ENCODE measurements at regions not wholly inside any gene's neighbourhood (a gene's known extent, or its start where the extent isn't known, plus 50 kb on each side); places are given as distances from the start of the nearest gene placed in this dataset.

GRCh38 chr3:145531548-145531947 is 629.4 kb downstream of the PLOD2 start:
- TF ChIP-seq CTCF (IDR thresholded peaks at IDR 0.05) (no peak), POLR2AphosphoS5 (IDR thresholded peaks at IDR 0.05) (no peak)

Measured in breast epithelium (tissue), 3 donors.